Fibroblast of the aortic adventitia (primary cell): ENCODE measurements at regions not wholly inside any gene's neighbourhood (a gene's known extent, or its start where the extent isn't known, plus 50 kb on each side); places are given as distances from the start of the nearest gene placed in this dataset.

ENCODE experiments used
- DNase-seq: peaks from one replicate; pipeline ENCODE4 v3.0.0-alpha.2; 2010; ENCODE audit warnings: low read depth
- H3K4me3 ChIP-seq: 2 replicates; pipeline ENCODE4 v1.5.1; 2011; ENCODE audit warnings: low read depth, mild to moderate bottlenecking, control low read depth, low read length, moderate library complexity
- TF ChIP-seq, protein P1 (sequence below): IDR thresholded peaks from 2 replicates; pipeline ENCODE4 v1.5.1; 2011; ENCODE audit warnings: mild to moderate bottlenecking, low read length, control low read depth, inconsistent platforms; ENCODE audit not compliant: insufficient read depth

DNA sequence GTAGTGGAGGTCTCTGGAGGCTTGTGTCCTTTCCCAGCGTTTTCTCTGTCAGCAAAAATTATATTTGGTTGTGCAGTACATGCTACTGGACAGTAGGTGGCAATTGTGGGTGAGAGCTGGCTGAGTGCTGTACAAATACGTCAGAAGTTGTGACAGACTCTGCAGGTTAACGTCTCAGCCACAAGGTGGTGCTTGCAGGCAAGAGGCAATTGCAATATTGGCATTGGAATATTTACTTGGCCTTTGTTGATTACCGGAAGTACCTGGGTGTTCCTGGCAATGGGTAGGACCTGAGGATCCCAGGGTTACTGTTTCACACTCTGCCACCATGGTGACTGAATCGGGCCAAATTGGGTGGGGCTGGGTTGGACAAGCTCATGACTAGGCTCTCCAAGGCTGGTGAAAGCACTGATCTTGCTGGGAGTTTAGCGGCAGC is 333.9 kb upstream of the LMO3 start:
- H3K4me3 ChIP-seq, result no peak overlapping the region
- TF ChIP-seq, protein P1, sequence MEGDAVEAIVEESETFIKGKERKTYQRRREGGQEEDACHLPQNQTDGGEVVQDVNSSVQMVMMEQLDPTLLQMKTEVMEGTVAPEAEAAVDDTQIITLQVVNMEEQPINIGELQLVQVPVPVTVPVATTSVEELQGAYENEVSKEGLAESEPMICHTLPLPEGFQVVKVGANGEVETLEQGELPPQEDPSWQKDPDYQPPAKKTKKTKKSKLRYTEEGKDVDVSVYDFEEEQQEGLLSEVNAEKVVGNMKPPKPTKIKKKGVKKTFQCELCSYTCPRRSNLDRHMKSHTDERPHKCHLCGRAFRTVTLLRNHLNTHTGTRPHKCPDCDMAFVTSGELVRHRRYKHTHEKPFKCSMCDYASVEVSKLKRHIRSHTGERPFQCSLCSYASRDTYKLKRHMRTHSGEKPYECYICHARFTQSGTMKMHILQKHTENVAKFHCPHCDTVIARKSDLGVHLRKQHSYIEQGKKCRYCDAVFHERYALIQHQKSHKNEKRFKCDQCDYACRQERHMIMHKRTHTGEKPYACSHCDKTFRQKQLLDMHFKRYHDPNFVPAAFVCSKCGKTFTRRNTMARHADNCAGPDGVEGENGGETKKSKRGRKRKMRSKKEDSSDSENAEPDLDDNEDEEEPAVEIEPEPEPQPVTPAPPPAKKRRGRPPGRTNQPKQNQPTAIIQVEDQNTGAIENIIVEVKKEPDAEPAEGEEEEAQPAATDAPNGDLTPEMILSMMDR, result peak; percentile 54
- DNase-seq, result peak; percentile 46

DNA sequence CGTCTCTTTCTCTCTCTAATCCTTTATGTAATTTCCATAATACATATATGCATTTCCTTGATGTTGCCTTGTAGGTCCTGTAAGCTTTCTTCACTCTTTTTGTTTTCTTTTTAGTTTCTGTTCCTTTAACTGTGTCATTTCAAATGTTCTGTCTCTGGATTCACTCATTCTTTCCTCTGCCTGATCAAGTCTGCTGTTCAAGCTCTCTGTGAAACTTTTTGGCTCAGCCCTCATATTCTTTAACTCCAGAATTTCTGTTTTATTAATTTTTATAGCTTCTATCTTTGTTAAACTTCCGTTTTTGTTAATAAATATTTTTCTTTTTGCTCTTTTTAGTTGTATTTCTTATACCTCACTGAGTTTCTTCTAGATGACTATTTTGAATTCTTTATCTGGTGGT is 321.3 kb upstream of the LMO3 start:
- TF ChIP-seq, protein P1, result no peak
- DNase-seq, result no peak
- H3K4me3 ChIP-seq, result no peak overlapping the region

DNA sequence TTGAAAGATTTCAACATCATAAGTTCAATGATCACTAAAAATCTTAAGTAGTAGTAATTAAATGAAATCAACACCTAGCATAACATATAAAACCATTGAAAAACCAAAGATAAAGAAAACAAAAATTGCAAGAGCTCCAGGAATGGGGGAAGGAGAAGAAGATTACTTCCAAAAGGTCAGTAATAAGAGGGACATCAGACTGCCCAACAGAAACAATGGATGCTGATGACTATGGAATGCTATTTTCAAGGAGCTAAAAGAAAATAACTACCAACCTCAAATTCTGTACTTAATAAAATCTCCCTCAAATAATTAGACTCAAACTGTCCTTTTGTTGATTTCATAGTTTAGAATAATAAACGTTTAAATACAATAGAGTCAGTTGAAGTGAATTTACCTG is 314.5 kb upstream of the LMO3 start:
- H3K4me3 ChIP-seq, result no peak overlapping the region
- DNase-seq, result no peak
- TF ChIP-seq, protein P1, result no peak

DNA sequence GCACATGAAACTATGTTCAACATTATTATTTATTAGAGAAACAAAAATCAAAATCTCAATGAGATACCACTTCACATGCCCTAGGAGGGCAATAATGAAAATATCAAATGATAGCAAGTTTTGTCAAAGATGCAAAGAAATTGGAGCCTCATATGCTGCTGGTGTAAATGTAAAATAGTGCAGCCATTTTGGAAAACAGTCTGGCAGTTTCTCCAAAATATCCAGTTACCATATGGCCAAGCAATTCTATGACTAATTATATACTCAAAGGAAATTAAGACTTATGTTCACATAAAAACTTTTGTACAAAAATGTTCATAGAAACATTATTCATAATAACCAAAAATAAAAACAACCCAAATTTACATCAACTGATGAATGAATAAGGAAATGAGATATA is 313.6 kb upstream of the LMO3 start:
- no peak overlapping the region for H3K4me3 ChIP-seq
- TF ChIP-seq, protein P1, result no peak
- no peak for DNase-seq

DNA sequence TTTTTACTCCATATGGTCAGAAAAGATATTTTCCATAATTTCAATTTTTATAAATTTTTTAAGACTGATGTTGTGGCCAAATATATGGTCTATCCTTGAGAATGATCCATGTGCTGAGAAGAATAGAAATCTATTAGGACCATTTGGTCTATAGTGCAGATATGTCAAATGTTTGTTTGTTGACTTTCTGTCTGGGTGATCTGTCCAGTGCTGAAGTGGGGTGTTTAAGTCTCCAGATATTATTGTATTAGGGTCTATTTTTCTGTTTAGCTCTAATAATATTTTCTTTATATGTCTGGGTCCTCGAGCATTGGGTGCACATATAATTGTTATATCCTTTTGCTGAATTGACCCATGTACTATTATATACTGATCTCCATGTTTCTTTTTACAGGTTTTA is 308.9 kb upstream of the LMO3 start:
- no peak overlapping the region for H3K4me3 ChIP-seq
- TF ChIP-seq, protein P1, result no peak
- no peak for DNase-seq

DNA sequence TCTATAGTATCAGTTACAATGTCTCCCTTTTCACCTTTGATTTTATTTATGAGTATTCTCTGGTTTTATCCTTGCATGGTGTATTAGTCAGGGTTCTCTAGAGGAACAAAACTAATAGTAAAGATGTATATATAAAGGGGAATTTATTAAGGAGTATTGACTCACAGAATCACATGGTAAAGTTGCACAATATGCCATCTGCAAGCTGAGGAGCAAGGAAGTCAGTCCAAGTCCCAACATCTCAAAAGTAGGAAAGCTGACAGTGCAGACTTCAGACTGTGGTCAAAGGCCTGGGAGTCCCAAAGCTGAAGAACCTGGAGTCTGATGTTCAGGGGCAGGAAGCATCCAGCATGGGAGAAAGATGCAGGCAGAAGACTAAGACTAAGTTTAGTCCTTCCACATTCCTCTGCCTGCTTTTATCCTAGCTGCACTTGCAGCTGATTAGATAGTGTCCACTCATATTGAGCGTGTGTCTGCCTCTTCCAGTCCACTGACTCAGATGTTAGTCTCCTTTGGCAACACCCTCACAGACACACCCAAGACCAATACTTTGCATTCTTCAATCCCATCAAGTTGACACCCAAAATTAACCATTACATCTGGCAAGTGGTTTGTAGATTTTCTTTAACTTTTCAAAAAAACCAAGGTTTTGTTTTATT is 308.0 kb upstream of the LMO3 start:
- H3K4me3 ChIP-seq, result no peak overlapping the region
- DNase-seq, result no peak
- TF ChIP-seq, protein P1, result no peak

DNA sequence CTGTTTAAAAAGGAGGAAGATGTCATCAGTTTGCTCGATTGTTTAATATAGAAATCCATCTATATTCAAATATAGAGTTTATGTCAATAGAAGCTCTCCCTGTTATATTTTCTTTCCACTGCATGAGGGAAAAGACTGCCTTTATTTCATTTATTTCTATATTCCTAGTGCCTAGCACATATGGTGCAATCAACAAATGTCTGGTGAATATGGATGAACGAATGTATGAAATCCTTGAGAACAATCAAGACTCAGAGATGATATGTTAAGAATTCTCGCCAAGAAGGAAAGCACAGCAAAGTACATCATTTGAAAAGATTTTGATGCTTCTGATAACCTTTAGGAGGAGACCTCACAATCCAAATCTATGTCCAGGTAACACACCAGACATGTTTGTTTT is 296.0 kb upstream of the LMO3 start:
- TF ChIP-seq, protein P1, result no peak
- no peak overlapping the region for H3K4me3 ChIP-seq
- DNase-seq, result no peak
